ENCODE measurements at regions not wholly inside any gene's neighbourhood (a gene's known extent, or its start where the extent isn't known, plus 50 kb on each side); places are given as distances from the start of the nearest gene placed in this dataset.
A peak's percentile ranks its signal among the peaks of the same experiment; 100 is the strongest.

DNA sequence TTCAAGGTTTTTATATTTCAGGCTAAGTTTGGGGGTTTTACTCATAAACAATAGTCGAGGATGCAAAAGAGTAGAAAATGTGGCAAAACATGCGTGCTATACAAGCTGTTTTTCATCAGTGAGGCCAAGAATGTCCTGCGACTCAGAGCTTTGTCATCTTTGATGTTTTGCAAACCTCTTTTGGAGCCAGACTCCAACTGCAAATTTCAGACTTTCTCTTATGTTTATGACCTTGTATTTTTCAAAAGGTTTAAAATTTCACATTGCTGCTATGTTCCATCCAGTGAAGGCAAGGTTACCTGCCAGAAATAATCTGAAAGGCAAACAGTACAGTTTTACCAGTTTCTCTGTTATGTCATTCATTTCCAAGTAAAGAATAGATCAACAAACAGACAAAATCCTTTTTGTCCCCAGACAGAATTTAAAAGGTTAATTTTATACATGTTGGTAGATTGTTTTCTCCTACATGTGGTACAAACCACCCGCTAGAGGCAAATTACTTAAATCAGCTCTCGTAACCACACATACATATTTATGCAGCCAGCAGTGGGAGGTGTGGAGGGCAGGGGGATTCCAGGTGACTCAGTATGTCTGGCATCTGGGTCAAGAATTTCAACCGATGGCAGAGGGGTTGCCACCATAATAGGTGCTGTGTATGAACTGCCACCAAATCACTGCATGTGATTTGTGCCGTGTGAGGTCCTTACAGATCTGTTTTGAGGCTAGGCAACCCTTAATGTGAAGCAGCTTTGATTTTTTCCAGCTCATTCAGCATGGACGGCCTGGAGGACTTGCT, 119.8 kb upstream of the CPM start:
- BruUV-seq (replicated peaks): no TSS peak
- Histone ChIP-seq H3K4me3 (ENCODE audit: low read depth in 2 of 2, low read length in 2 of 2) (no peak overlapping the region), H3K27ac (ENCODE audit: low read length) (peak overlapping the region; percentile 64), H3K27me3 (ENCODE audit: control insufficient read depth, insufficient read depth, low read length) (no peaks in the 10 kb centered on the region), H3K4me1 (ENCODE audit: control insufficient read depth, insufficient read depth, low read length) (peaks cover 13% of the 10 kb centered on the region), H3K36me3 (ENCODE audit: control insufficient read depth, insufficient read depth, low read length) (no peaks in the 10 kb centered on the region), H3K9me3 (ENCODE audit: control insufficient read depth, insufficient read depth, low read depth, low read length) (no peaks in the 10 kb centered on the region)
- DNase-seq (ENCODE audit: low read depth, low spot score) (no peak), ATAC-seq (peak; percentile 97)
- no peak for TF ChIP-seq CTCF (IDR thresholded peaks at IDR 0.05)
- TF ChIP-seq SIN3A (IDR thresholded peaks at IDR 0.05; ENCODE audit: borderline replicate concordance, insufficient read depth, low read depth, low read length): no peak
- no peak for TF ChIP-seq POLR2AphosphoS5 (IDR thresholded peaks at IDR 0.05; ENCODE audit: low read depth, low read length)
- no peak for TF ChIP-seq REST (IDR thresholded peaks at IDR 0.05; ENCODE audit: insufficient read depth in 1 of 2, low read depth in 2 of 2, low read length in 1 of 2)
- TF ChIP-seq TCF7L2 (IDR thresholded peaks at IDR 0.05; ENCODE audit: low read depth, low read length): no peak
- in situ Hi-C loops (cut with HindIII; ENCODE audit: low pct_unique_long_range_greater_than_20kb, low sequenced_read_pairs): no loop called here
- intact Hi-C loops (cut with micrococcal nuclease; ENCODE audit: unreplicated experiment): no loop called here
- ChIA-PET POLR2A (no interaction called here), CTCF (no interaction called here)

DNA sequence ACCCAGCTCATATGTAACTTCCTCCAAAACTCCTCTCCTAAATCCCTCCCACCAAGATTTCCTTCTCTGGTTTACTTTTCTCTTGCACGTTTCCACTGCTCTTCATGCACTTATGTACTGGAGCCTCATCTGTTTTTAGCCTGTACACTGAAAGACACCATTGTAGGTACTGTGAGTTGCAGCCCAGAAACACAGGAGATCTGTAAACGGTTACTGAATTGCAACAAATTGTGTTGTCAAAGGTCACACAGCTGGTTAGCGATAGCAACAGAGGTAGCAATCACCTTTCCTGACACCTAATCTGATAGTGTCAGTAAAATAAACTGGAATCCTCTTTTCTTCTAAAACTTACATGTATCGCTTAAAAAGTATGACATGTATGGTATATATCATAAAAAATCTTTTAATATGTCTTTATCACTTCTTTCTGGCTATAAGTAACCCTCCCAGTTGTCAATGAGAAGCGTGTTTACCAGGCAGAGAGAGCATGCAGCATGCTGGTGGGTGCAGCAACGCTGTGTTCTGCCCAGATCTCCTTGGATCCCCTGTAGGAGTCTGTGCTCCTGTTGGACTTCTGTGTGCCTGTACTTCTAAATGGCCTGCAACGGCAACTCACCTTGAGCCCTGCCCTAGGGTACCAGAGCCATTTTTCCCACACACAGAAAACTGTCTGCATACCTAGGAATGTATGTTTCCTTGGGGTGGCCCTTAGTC, 121.5 kb upstream of the CPM start:
- TF ChIP-seq TCF7L2 (IDR thresholded peaks at IDR 0.05; ENCODE audit: low read depth, low read length) (no peak), SIN3A (IDR thresholded peaks at IDR 0.05; ENCODE audit: borderline replicate concordance, insufficient read depth, low read depth, low read length) (no peak), REST (IDR thresholded peaks at IDR 0.05; ENCODE audit: insufficient read depth in 1 of 2, low read depth in 2 of 2, low read length in 1 of 2) (no peak), POLR2AphosphoS5 (IDR thresholded peaks at IDR 0.05; ENCODE audit: low read depth, low read length) (no peak), CTCF (IDR thresholded peaks at IDR 0.05) (no peak)
- Histone ChIP-seq H3K9me3 (ENCODE audit: control insufficient read depth, insufficient read depth, low read depth, low read length) (peaks cover 10% of the 10 kb centered on the region; the same call in 1 of the 2 replicates), H3K27me3 (ENCODE audit: control insufficient read depth, insufficient read depth, low read length) (no peaks in the 10 kb centered on the region), H3K36me3 (ENCODE audit: control insufficient read depth, insufficient read depth, low read length) (no peaks in the 10 kb centered on the region), H3K27ac (ENCODE audit: low read length) (no peak overlapping the region), H3K4me1 (ENCODE audit: control insufficient read depth, insufficient read depth, low read length) (peaks cover 13% of the 10 kb centered on the region), H3K4me3 (ENCODE audit: low read depth in 2 of 2, low read length in 2 of 2) (no peak overlapping the region)
- intact Hi-C loops (cut with micrococcal nuclease; ENCODE audit: unreplicated experiment): no loop called here
- no TSS peak for BruUV-seq (replicated peaks)
- ChIA-PET CTCF (no interaction called here), POLR2A (no interaction called here)
- DNase-seq (ENCODE audit: low read depth, low spot score) (no peak), ATAC-seq (no peak)
- in situ Hi-C loops (cut with HindIII; ENCODE audit: low pct_unique_long_range_greater_than_20kb, low sequenced_read_pairs): no loop called here

Data from Panc1 (cell line).